BLaER1 (cell line): ENCODE measurements at regions not wholly inside any gene's neighbourhood (a gene's known extent, or its start where the extent isn't known, plus 50 kb on each side); places are given as distances from the start of the nearest gene placed in this dataset.
"Not testable (repeated sequence)": the region's sequence is repeated elsewhere in the genome, so short reads cannot be mapped to it uniquely, and the experiment has no call there.

Experiments
- H3K27ac ChIP-seq: shearing (Covaris generic); formaldehyde crosslinking; 2 replicates; pipeline ENCODE4 v1.8.1; 2022
- H3K27me3 ChIP-seq: shearing (Covaris generic); formaldehyde crosslinking; 2 replicates; pipeline ENCODE4 v1.8.1; 2022
- H3K36me3 ChIP-seq: shearing (Covaris generic); formaldehyde crosslinking; 2 replicates; pipeline ENCODE4 v1.8.1; 2022
- H3K4me1 ChIP-seq: shearing (Covaris generic); formaldehyde crosslinking; 2 replicates; pipeline ENCODE4 v1.8.1; 2022
- H3K4me2 ChIP-seq: shearing (Covaris generic); formaldehyde crosslinking; 2 replicates; pipeline ENCODE4 v1.8.1; 2022
- H3K4me3 ChIP-seq: shearing (Covaris generic); formaldehyde crosslinking; 2 replicates; pipeline ENCODE4 v1.8.1; 2022
- H3K9ac ChIP-seq: shearing (Covaris generic); formaldehyde crosslinking; 2 replicates; pipeline ENCODE4 v1.8.1; 2022
- H3K9me3 ChIP-seq: shearing (Covaris generic); formaldehyde crosslinking; 2 replicates; pipeline ENCODE4 v1.8.1; 2022
- H4K20me1 ChIP-seq: shearing (Covaris generic); formaldehyde crosslinking; 2 replicates; pipeline ENCODE4 v1.8.1; 2022
- Cebpa-rat ChIP-seq: shearing (Covaris generic); IDR thresholded peaks from 2 replicates; pipeline ENCODE4 v1.8.1; 2022

DNA sequence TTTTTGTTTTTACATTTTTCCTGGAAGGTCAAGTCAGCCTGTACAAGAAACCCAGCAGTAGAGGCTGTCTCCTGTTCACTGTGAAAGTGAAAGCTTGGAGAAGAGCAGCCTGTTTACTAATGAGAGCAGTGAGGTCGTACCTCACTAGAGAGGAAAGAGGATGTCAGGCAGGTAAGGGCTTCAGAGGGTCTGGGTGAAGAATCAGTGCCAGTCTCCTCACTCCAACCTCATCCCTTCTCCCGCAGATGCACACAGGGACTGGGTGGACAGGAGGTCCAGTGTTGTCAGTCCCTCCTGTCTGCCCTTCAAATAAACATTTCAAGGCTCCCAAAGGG lies 462.5 kb downstream of the KLF5 start:
- Histone ChIP-seq H3K27ac (no peak overlapping the region), H3K36me3 (no peaks in the 10 kb centered on the region), H3K27me3 (no peaks in the 10 kb centered on the region), H3K9ac (no peak overlapping the region), H3K4me2 (no peak overlapping the region), H3K4me1 (no peaks in the 10 kb centered on the region), H3K4me3 (no peak overlapping the region), H3K9me3 (no peaks in the 10 kb centered on the region), H4K20me1 (no peaks in the 10 kb centered on the region)
- no peak for TF ChIP-seq Cebpa-rat

DNA sequence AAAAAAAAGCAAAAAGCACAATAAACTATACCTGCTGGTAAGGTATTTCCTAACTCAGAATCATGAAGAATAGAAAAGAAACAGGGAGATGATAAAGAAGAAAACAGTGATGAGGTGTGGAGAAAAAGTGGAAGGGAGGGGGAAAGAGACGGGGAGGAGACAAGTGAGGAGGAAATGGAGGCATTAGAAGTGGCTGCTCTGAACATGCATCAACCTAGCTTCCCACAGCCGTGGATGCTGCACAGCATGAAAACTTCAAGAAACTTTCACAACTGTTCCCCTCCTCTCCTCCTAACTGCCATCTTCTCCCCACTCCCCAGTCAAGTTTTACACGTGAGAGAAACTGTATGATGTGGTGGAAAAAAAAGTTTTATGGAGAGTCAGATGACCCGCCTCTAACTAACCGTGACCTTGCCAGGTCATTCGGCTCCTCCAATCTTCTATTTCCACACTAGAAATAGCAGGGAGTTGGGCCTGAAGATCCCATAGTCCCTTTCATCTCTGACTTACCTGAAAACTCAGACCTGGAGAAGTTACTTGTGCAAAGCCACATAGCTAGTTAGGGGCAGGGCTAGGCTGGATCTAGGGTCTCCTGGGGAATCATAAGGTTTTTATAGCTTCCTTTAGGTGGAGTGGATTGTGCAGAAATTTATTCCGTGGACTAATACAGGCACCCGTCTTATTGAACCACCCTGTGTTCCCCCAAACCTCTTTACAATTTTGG lies 461.9 kb downstream of the KLF5 start:
- Histone ChIP-seq H3K27me3 (no peaks in the 10 kb centered on the region), H3K9me3 (no peaks in the 10 kb centered on the region)

DNA sequence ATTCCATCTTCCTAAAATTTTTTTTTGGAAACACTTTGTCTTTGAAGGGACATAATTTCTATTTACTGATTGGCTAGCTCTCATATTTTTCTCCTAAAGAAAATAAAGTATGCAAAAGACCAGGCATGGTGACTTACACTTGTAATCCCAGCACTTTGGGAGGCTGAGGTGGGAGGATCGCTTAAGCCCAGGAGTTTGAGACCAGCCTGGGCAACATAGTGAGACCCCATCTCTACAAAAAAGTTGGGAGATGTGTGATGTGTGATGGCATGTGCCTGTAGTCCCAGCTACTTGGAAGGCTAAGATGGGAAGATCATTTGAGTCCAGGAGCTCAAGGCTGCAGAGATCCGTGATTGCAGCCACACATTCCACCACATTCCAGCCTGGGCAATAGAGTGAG lies 461.3 kb downstream of the KLF5 start:
- H3K4me2 ChIP-seq, H3K27ac ChIP-seq, H3K9ac ChIP-seq, H3K9me3 ChIP-seq, H3K4me1 ChIP-seq, H3K27me3 ChIP-seq, H3K4me3 ChIP-seq, H3K36me3 ChIP-seq, H4K20me1 ChIP-seq: not testable (repeated sequence)

More for the DNA sequence above, 461.9 kb downstream of the KLF5 start:
- H3K36me3 ChIP-seq: no peaks in the 10 kb centered on the region
- no peak overlapping the region for H3K27ac ChIP-seq
- H4K20me1 ChIP-seq: no peaks in the 10 kb centered on the region
- TF ChIP-seq Cebpa-rat: no peak
- H3K4me2 ChIP-seq: no peak overlapping the region
- H3K9ac ChIP-seq: no peak overlapping the region
- H3K4me1 ChIP-seq: no peaks in the 10 kb centered on the region
- no peak overlapping the region for H3K4me3 ChIP-seq

- Histone ChIP-seq H3K27ac (no peak overlapping the region), H3K4me2 (no peak overlapping the region), H3K27me3 (no peaks in the 10 kb centered on the region), H3K4me3 (no peak overlapping the region), H3K9ac (no peak overlapping the region), H3K36me3 (no peaks in the 10 kb centered on the region), H4K20me1 (no peaks in the 10 kb centered on the region), H3K4me1 (no peaks in the 10 kb centered on the region), H3K9me3 (no peaks in the 10 kb centered on the region)
- TF ChIP-seq Cebpa-rat: no peak
Measured at GRCh38 chr13:73519396-73520116, 460.8 kb downstream of the KLF5 start.

DNA sequence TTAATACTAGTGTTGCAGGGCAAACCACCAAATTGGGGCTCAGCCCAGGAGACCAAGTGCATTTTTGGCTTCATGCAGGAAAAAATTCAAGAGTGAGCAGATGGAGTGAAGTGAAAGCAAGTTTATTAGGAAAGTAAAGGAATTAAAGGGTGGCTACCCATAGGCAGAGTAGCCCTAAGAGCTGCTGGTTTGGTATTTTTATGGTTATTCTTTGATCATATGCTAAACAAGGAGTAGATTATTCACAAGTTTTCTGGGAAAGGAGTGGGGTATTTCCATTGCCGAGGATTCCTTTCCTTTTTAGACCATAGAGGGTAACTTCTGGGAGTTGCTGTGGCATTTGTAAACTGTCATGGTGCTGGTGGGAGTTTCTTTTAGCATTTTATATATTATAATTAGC lies 459.0 kb downstream of the KLF5 start:
- H3K27me3 ChIP-seq: no peaks in the 10 kb centered on the region
- H3K27ac ChIP-seq: no peak overlapping the region
- H3K36me3 ChIP-seq: no peaks in the 10 kb centered on the region
- H3K9ac ChIP-seq: no peak overlapping the region
- H4K20me1 ChIP-seq: no peaks in the 10 kb centered on the region
- H3K4me3 ChIP-seq: no peak overlapping the region
- no peak for TF ChIP-seq Cebpa-rat
- no peaks in the 10 kb centered on the region for H3K4me1 ChIP-seq
- no peaks in the 10 kb centered on the region for H3K9me3 ChIP-seq
- H3K4me2 ChIP-seq: no peak overlapping the region

DNA sequence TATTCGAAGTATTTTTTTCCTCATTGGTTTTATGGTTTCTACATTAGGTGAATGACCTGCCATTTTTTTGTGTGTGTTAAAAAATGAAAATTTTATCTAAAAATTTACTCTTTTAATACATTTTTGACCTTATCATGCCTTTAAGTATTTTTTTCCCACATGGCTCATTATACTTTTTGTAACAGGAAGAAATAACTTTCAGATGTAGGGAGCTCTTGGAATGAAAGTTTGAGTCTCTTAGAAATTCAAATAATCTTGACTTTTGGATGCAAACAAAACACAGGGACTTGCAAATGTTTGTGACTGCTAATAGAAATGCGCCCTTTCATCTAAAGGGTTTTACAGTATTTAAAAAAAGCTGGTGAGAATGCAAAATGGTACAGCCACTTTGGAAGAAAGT lies 457.9 kb downstream of the KLF5 start:
- H3K27me3 ChIP-seq: no peaks in the 10 kb centered on the region
- H3K4me3 ChIP-seq: no peak overlapping the region
- no peaks in the 10 kb centered on the region for H4K20me1 ChIP-seq
- no peaks in the 10 kb centered on the region for H3K9me3 ChIP-seq
- H3K9ac ChIP-seq: no peak overlapping the region
- no peaks in the 10 kb centered on the region for H3K36me3 ChIP-seq
- H3K27ac ChIP-seq: no peak overlapping the region
- TF ChIP-seq Cebpa-rat: no peak
- H3K4me2 ChIP-seq: no peak overlapping the region
- H3K4me1 ChIP-seq: no peaks in the 10 kb centered on the region

GRCh38 chr13:73514208-73514607 lies 455.4 kb downstream of the KLF5 start:
- H4K20me1 ChIP-seq: no peaks in the 10 kb centered on the region
- no peaks in the 10 kb centered on the region for H3K27me3 ChIP-seq
- no peak overlapping the region for H3K27ac ChIP-seq
- H3K4me1 ChIP-seq: no peaks in the 10 kb centered on the region
- H3K4me3 ChIP-seq: no peak overlapping the region
- H3K9ac ChIP-seq: no peak overlapping the region
- no peak overlapping the region for H3K4me2 ChIP-seq
- no peaks in the 10 kb centered on the region for H3K36me3 ChIP-seq
- H3K9me3 ChIP-seq: no peaks in the 10 kb centered on the region
- no peak for TF ChIP-seq Cebpa-rat

GRCh38 chr13:73513751-73514150 lies 454.9 kb downstream of the KLF5 start:
- Histone ChIP-seq H4K20me1 (no peaks in the 10 kb centered on the region), H3K27me3 (no peaks in the 10 kb centered on the region), H3K4me3 (no peak overlapping the region), H3K9me3 (no peaks in the 10 kb centered on the region), H3K9ac (no peak overlapping the region), H3K36me3 (no peaks in the 10 kb centered on the region), H3K4me2 (no peak overlapping the region), H3K4me1 (no peaks in the 10 kb centered on the region), H3K27ac (no peak overlapping the region)
- no peak for TF ChIP-seq Cebpa-rat

- H3K4me3 ChIP-seq: no peak overlapping the region
- no peaks in the 10 kb centered on the region for H3K4me1 ChIP-seq
- H3K27me3 ChIP-seq: no peaks in the 10 kb centered on the region
- H3K36me3 ChIP-seq: no peaks in the 10 kb centered on the region
- no peak for TF ChIP-seq Cebpa-rat
- no peak overlapping the region for H3K9ac ChIP-seq
- H3K9me3 ChIP-seq: no peaks in the 10 kb centered on the region
- no peak overlapping the region for H3K4me2 ChIP-seq
- H4K20me1 ChIP-seq: no peaks in the 10 kb centered on the region
- H3K27ac ChIP-seq: no peak overlapping the region
Measured at GRCh38 chr13:73508841-73509240, 450.0 kb downstream of the KLF5 start.

GRCh38 chr13:73505376-73505890 lies 446.6 kb downstream of the KLF5 start:
- Histone ChIP-seq H3K36me3 (no peaks in the 10 kb centered on the region), H3K9ac (no peak overlapping the region), H3K27me3 (no peaks in the 10 kb centered on the region), H4K20me1 (no peaks in the 10 kb centered on the region), H3K4me3 (no peak overlapping the region), H3K9me3 (no peaks in the 10 kb centered on the region), H3K4me1 (no peaks in the 10 kb centered on the region), H3K27ac (no peak overlapping the region), H3K4me2 (no peak overlapping the region)
- TF ChIP-seq Cebpa-rat: no peak
